ENCODE measurements at regions not wholly inside any gene's neighbourhood (a gene's known extent, or its start where the extent isn't known, plus 50 kb on each side); places are given as distances from the start of the nearest gene placed in this dataset.

DNA sequence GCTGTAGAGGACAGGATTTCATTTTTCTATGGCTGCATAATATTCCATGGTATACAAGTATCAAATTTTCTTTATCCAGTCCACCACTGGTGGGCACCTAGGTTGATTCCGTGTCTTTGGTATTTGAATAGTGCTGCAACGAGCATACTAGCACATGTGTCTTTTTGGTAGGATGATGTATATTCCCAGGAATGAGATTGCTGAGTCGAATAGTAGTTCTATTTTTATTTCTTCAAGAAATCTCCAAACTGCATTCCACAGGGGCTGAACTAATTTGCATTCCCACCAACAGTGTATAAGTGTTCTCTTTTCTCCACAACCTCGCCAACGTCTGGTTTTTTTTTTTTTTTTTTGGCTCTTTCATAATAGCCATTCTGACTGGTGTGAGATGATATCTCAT lies 550.0 kb downstream of the REEP3 start:
- no peak for TF ChIP-seq POLR2AphosphoS5 (IDR thresholded peaks at IDR 0.05; ENCODE audit: low read depth)
- no peak for TF ChIP-seq EZH2 (IDR thresholded peaks at IDR 0.05; ENCODE audit: low read depth, unreplicated experiment)
- TF ChIP-seq, protein P1, sequence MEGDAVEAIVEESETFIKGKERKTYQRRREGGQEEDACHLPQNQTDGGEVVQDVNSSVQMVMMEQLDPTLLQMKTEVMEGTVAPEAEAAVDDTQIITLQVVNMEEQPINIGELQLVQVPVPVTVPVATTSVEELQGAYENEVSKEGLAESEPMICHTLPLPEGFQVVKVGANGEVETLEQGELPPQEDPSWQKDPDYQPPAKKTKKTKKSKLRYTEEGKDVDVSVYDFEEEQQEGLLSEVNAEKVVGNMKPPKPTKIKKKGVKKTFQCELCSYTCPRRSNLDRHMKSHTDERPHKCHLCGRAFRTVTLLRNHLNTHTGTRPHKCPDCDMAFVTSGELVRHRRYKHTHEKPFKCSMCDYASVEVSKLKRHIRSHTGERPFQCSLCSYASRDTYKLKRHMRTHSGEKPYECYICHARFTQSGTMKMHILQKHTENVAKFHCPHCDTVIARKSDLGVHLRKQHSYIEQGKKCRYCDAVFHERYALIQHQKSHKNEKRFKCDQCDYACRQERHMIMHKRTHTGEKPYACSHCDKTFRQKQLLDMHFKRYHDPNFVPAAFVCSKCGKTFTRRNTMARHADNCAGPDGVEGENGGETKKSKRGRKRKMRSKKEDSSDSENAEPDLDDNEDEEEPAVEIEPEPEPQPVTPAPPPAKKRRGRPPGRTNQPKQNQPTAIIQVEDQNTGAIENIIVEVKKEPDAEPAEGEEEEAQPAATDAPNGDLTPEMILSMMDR (conservative IDR thresholded peaks at IDR 0.05; ENCODE audit: low read depth in 2 of 2): no peak
- TF ChIP-seq EZH2phosphoT487 (IDR thresholded peaks at IDR 0.05; ENCODE audit: unreplicated experiment): no peak
- TF ChIP-seq ZNF114 (CRISPR knock-in tag; IDR thresholded peaks at IDR 0.05): no peak
- TF ChIP-seq, protein P2, sequence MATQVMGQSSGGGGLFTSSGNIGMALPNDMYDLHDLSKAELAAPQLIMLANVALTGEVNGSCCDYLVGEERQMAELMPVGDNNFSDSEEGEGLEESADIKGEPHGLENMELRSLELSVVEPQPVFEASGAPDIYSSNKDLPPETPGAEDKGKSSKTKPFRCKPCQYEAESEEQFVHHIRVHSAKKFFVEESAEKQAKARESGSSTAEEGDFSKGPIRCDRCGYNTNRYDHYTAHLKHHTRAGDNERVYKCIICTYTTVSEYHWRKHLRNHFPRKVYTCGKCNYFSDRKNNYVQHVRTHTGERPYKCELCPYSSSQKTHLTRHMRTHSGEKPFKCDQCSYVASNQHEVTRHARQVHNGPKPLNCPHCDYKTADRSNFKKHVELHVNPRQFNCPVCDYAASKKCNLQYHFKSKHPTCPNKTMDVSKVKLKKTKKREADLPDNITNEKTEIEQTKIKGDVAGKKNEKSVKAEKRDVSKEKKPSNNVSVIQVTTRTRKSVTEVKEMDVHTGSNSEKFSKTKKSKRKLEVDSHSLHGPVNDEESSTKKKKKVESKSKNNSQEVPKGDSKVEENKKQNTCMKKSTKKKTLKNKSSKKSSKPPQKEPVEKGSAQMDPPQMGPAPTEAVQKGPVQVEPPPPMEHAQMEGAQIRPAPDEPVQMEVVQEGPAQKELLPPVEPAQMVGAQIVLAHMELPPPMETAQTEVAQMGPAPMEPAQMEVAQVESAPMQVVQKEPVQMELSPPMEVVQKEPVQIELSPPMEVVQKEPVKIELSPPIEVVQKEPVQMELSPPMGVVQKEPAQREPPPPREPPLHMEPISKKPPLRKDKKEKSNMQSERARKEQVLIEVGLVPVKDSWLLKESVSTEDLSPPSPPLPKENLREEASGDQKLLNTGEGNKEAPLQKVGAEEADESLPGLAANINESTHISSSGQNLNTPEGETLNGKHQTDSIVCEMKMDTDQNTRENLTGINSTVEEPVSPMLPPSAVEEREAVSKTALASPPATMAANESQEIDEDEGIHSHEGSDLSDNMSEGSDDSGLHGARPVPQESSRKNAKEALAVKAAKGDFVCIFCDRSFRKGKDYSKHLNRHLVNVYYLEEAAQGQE (IDR thresholded peaks at IDR 0.05; ENCODE audit: unreplicated experiment): no peak
